ENCODE measurements at regions not wholly inside any gene's neighbourhood (a gene's known extent, or its start where the extent isn't known, plus 50 kb on each side); places are given as distances from the start of the nearest gene placed in this dataset.

GRCh38 chr12:92543359-92543758 is 159.4 kb upstream of the PLEKHG7 start:
- Histone ChIP-seq H3K9ac (ENCODE audit: control insufficient read depth, insufficient read depth, low read length) (peak overlapping the region; percentile 44), H3K4me2 (ENCODE audit: control insufficient read depth, insufficient read depth) (peak overlapping the region; percentile 32; the same call in 1 of the 2 replicates), H3K27ac (ENCODE audit: control insufficient read depth, insufficient read depth) (peak overlapping the region; percentile 70), H4K20me1 (ENCODE audit: control insufficient read depth, insufficient read depth) (no peaks in the 10 kb centered on the region), H3K79me2 (ENCODE audit: control insufficient read depth, insufficient read depth, low read length) (no peaks in the 10 kb centered on the region; the same call in none of the 2 replicates), H3K4me1 (ENCODE audit: control insufficient read depth, insufficient read depth, low read length) (peaks cover 60% of the 10 kb centered on the region), H3K9me3 (replicated peaks; ENCODE audit: control insufficient read depth, insufficient read depth, low read length) (no peaks in the 10 kb centered on the region; the same call in 2 of the 3 replicates), H2AFZ (ENCODE audit: control insufficient read depth, low read depth, low read length) (peak overlapping the region; percentile 58), H3K4me3 (no peak overlapping the region), H3K36me3 (ENCODE audit: control insufficient read depth in 2 of 2, insufficient read depth in 2 of 2, low read length in 1 of 2) (no peaks in the 10 kb centered on the region), H3K27me3 (replicated peaks in 1 of 2; ENCODE audit: control insufficient read depth in 2 of 2, insufficient read depth in 2 of 2, low read length in 1 of 2) (no peaks in the 10 kb centered on the region)
- no TSS peak for BruUV-seq (replicated peaks)
- in situ Hi-C loops (cut with MboI) (no loop called here), intact Hi-C loops (cut with micrococcal nuclease; ENCODE audit: unreplicated experiment) (no loop called here)
- no peak for ATAC-seq
- RAD21 ChIA-PET (ENCODE audit: unreplicated experiment) = interaction anchor here (0.6 to 15.5 kb wide), 16 partner anchors 8 to 521 kb away, joined by 3 to 346 read pairs (median 3); no protein-coding TSS in a partner anchor
- no peak for FAIRE-seq
- DNase-seq (ENCODE audit: low read depth, low spot score) = no peak
- CTCF ChIA-PET = interaction anchor here (1.0 to 6.0 kb wide), 10 partner anchors 10 to 180 kb away, joined by 3 to 59 read pairs (median 4); no protein-coding TSS in a partner anchor
- SMC1A ChIA-PET (ENCODE audit: uncharacterized antibody, unreplicated experiment) = interaction anchor here (0.6 to 12.8 kb wide), 18 partner anchors 8 to 399 kb away, joined by 3 to 319 read pairs (median 4); no protein-coding TSS in a partner anchor
- TF ChIP-seq ESRRA (IDR thresholded peaks at IDR 0.05; ENCODE audit: low read length) (peak; percentile 91; the same call in 1 of the 2 replicates), CBX5 (IDR thresholded peaks at IDR 0.05; ENCODE audit: low read depth) (0 out of 2 replicates have a peak, but pooled peaks have one; percentile 44), SMARCA5 (IDR thresholded peaks at IDR 0.05) (no peak)
- 0% methylated on average over 1 of the region's 1 CpG for WGBS (ENCODE audit: insufficient coverage, insufficient replicate concordance, low lambda C conversion rate, missing lambda C conversion rate)
- POLR2A ChIA-PET = interaction anchor here (0.5 to 15.5 kb wide), 10 partner anchors 8 to 409 kb away, joined by 3 to 204 read pairs (median 4); no protein-coding TSS in a partner anchor

GRCh38 chr12:92541731-92542130 is 161.1 kb upstream of the PLEKHG7 start:
- DNase-seq (ENCODE audit: low read depth, low spot score) (no peak), ATAC-seq (no peak), FAIRE-seq (no peak)
- peak overlapping the region; percentile 99 for H3K27ac ChIP-seq (ENCODE audit: control insufficient read depth, insufficient read depth)
- no peaks in the 10 kb centered on the region; the same call in 2 of the 3 replicates for H3K9me3 ChIP-seq (replicated peaks; ENCODE audit: control insufficient read depth, insufficient read depth, low read length)
- H3K36me3 ChIP-seq (ENCODE audit: control insufficient read depth in 2 of 2, insufficient read depth in 2 of 2, low read length in 1 of 2) = no peaks in the 10 kb centered on the region
- H4K20me1 ChIP-seq (ENCODE audit: control insufficient read depth, insufficient read depth) = no peaks in the 10 kb centered on the region
- SMC1A ChIA-PET (ENCODE audit: uncharacterized antibody, unreplicated experiment) = interaction anchor here (0.7 to 12.8 kb wide), 13 partner anchors 9 to 133 kb away, joined by 3 to 319 read pairs (median 3); no protein-coding TSS in a partner anchor
- no peaks in the 10 kb centered on the region for H3K27me3 ChIP-seq (replicated peaks in 1 of 2; ENCODE audit: control insufficient read depth in 2 of 2, insufficient read depth in 2 of 2, low read length in 1 of 2)
- no TSS peak for BruUV-seq (replicated peaks)
- no peak overlapping the region for H2AFZ ChIP-seq (ENCODE audit: control insufficient read depth, low read depth, low read length)
- no peak for TF ChIP-seq SMAD5 (IDR thresholded peaks at IDR 0.05; ENCODE audit: low read depth)
- no peak for TF ChIP-seq TAF1 (IDR thresholded peaks at IDR 0.05; ENCODE audit: borderline replicate concordance, low read depth, low read length)
- TF ChIP-seq USF1 (IDR thresholded peaks at IDR 0.05; ENCODE audit: borderline replicate concordance, extremely low read length, insufficient read depth, low read depth, low read length) = no peak
- no peak for TF ChIP-seq JUND (IDR thresholded peaks at IDR 0.05; ENCODE audit: low read depth, low read length)
- CTCF ChIA-PET = interaction anchor here (1.1 to 2.8 kb wide), 5 partner anchors 27 to 398 kb away, joined by 3 to 14 read pairs (median 3); no protein-coding TSS in a partner anchor
- intact Hi-C loops (cut with micrococcal nuclease; ENCODE audit: unreplicated experiment) = loop anchor here (2.0 kb wide), 1 partner anchor 179 kb away; no protein-coding TSS in a partner anchor
- 59% methylated on average over 2 of the region's 2 CpGs for WGBS (ENCODE audit: insufficient coverage, insufficient replicate concordance, low lambda C conversion rate, missing lambda C conversion rate)
- POLR2A ChIA-PET = interaction anchor here (0.6 to 15.5 kb wide), 6 partner anchors 9 to 79 kb away, joined by 3 to 204 read pairs (median 16); no protein-coding TSS in a partner anchor
- H3K79me2 ChIP-seq (ENCODE audit: control insufficient read depth, insufficient read depth, low read length) = no peaks in the 10 kb centered on the region; the same call in none of the 2 replicates
- no peak overlapping the region for H3K9ac ChIP-seq (ENCODE audit: control insufficient read depth, insufficient read depth, low read length)
- H3K4me1 ChIP-seq (ENCODE audit: control insufficient read depth, insufficient read depth, low read length) = peaks cover 73% of the 10 kb centered on the region
- no peak overlapping the region for H3K4me3 ChIP-seq
- RAD21 ChIA-PET (ENCODE audit: unreplicated experiment) = interaction anchor here (0.6 to 15.5 kb wide), 10 partner anchors 9 to 137 kb away, joined by 3 to 346 read pairs (median 10); no protein-coding TSS in a partner anchor
- H3K4me2 ChIP-seq (ENCODE audit: control insufficient read depth, insufficient read depth) = no peak overlapping the region
- in situ Hi-C loops (cut with MboI) = no loop called here

Measured in GM12878 (cell line).